DND-41 (cell line): ENCODE measurements at regions not wholly inside any gene's neighbourhood (a gene's known extent, or its start where the extent isn't known, plus 50 kb on each side); places are given as distances from the start of the nearest gene placed in this dataset.

Source experiments
- ATAC-seq: fragments of 200-7000 bp; cut with Tn5 transposase; 3 replicates; pipeline ENCODE4 v1.9.1; 2021; ENCODE audit warnings: low read depth; ENCODE audit not compliant: insufficient read depth
- DNase-seq: peaks from one replicate; pipeline ENCODE4 v3.0.0-alpha.2; 2020
- H2AFZ ChIP-seq: 2 replicates; pipeline ENCODE4 v1.6.0; 2012; ENCODE audit warnings: low read depth, low read length
- H3K27ac ChIP-seq: 2 replicates; pipeline ENCODE4 v1.5.1; 2012; ENCODE audit warnings: low read length, inconsistent platforms
- H3K27me3 ChIP-seq: fragments of 200-600 bp; sonication (generic); 2 replicates; pipeline ENCODE4 v1.6.0; 2012; ENCODE audit warnings: low read length, mild to moderate bottlenecking, inconsistent platforms; ENCODE audit not compliant: insufficient read depth, poor library complexity
- H3K36me3 ChIP-seq: 2 replicates; pipeline ENCODE4 v1.5.1; 2012; ENCODE audit warnings: low read length, inconsistent platforms; ENCODE audit not compliant: insufficient read depth
- H3K4me1 ChIP-seq: 2 replicates; pipeline ENCODE4 v1.5.1; 2012; ENCODE audit warnings: mild to moderate bottlenecking, low read length; ENCODE audit not compliant: insufficient read depth
- H3K4me2 ChIP-seq: 2 replicates; pipeline ENCODE4 v1.6.0; 2012; ENCODE audit warnings: mild to moderate bottlenecking, moderate library complexity, low read length, inconsistent platforms; ENCODE audit not compliant: insufficient read depth
- H3K4me3 ChIP-seq, 2 experiments: fragments of 200-600 bp in 1 of 2; shearing (Covaris generic) in 1 of 2; 2 replicates each; pipeline ENCODE4 v1.5.1; 2012 to 2016; ENCODE audit warnings: inconsistent platforms in 2 of 2, low read length in 2 of 2, mild to moderate bottlenecking in 2 of 2, low read depth in 1 of 2, moderate library complexity in 1 of 2
- H3K79me2 ChIP-seq: 2 replicates; pipeline ENCODE4 v1.6.0; 2012; ENCODE audit warnings: low read length, inconsistent platforms; ENCODE audit not compliant: insufficient read depth
- H3K9ac ChIP-seq: 2 replicates; pipeline ENCODE4 v1.6.0; 2012; ENCODE audit warnings: low read depth, mild to moderate bottlenecking, inconsistent platforms, low read length, moderate library complexity
- H3K9me3 ChIP-seq: 2 replicates; pipeline ENCODE4 v1.5.1; 2012; ENCODE audit warnings: low read length, moderate library complexity, mild to moderate bottlenecking, inconsistent platforms; ENCODE audit not compliant: insufficient read depth, severe bottlenecking
- H4K20me1 ChIP-seq: 2 replicates; pipeline ENCODE4 v1.6.0; 2012; ENCODE audit warnings: low read length; ENCODE audit not compliant: insufficient read depth
- EZH2 ChIP-seq: IDR thresholded peaks from 3 replicates; pipeline ENCODE4 v1.6.1; 2012; ENCODE audit warnings: borderline replicate concordance, low read depth, mild to moderate bottlenecking, moderate library complexity, low read length, inconsistent platforms; ENCODE audit not compliant: severe bottlenecking
- TF ChIP-seq, protein P1 (sequence below): IDR thresholded peaks from 2 replicates; pipeline ENCODE4 v1.5.1; 2012; ENCODE audit warnings: borderline replicate concordance, low read length, moderate library complexity, mild to moderate bottlenecking; ENCODE audit not compliant: poor library complexity, severe bottlenecking; ENCODE audit errors: extremely low read depth

DNA sequence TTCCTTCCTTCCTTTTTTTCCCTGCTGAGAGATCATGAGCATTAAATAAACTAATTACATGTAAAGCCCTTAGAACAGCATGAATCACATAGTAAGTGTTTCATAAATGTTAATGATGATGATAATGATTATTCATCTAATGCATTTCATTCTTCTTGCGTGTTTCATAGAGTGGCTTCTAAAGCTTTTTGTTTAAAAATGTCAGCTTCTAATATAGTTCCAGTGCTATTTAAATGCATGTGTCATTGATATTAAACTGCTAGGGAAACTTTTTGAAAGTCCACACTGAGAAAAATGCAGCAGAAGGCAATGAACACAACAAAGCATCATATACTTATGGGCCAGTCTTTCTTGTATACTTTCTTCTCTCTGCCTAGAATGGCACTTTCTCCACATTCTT is 894.8 kb downstream of the REEP3 start:
- DNase-seq (no peak), ATAC-seq (no peak)
- no peak overlapping the region for H3K27ac ChIP-seq
- no peak overlapping the region for H2AFZ ChIP-seq
- no peak overlapping the region for H3K9ac ChIP-seq
- no peaks in the 10 kb centered on the region for H4K20me1 ChIP-seq
- TF ChIP-seq, protein P1, sequence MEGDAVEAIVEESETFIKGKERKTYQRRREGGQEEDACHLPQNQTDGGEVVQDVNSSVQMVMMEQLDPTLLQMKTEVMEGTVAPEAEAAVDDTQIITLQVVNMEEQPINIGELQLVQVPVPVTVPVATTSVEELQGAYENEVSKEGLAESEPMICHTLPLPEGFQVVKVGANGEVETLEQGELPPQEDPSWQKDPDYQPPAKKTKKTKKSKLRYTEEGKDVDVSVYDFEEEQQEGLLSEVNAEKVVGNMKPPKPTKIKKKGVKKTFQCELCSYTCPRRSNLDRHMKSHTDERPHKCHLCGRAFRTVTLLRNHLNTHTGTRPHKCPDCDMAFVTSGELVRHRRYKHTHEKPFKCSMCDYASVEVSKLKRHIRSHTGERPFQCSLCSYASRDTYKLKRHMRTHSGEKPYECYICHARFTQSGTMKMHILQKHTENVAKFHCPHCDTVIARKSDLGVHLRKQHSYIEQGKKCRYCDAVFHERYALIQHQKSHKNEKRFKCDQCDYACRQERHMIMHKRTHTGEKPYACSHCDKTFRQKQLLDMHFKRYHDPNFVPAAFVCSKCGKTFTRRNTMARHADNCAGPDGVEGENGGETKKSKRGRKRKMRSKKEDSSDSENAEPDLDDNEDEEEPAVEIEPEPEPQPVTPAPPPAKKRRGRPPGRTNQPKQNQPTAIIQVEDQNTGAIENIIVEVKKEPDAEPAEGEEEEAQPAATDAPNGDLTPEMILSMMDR: no peak
- TF ChIP-seq EZH2: no peak
- no peaks in the 10 kb centered on the region for H3K79me2 ChIP-seq
- no peaks in the 10 kb centered on the region for H3K4me1 ChIP-seq
- H3K9me3 ChIP-seq: no peaks in the 10 kb centered on the region
- H3K27me3 ChIP-seq: no peaks in the 10 kb centered on the region
- no peak overlapping the region for H3K4me2 ChIP-seq
- H3K36me3 ChIP-seq: no peaks in the 10 kb centered on the region
- no peak overlapping the region for H3K4me3 ChIP-seq

DNA sequence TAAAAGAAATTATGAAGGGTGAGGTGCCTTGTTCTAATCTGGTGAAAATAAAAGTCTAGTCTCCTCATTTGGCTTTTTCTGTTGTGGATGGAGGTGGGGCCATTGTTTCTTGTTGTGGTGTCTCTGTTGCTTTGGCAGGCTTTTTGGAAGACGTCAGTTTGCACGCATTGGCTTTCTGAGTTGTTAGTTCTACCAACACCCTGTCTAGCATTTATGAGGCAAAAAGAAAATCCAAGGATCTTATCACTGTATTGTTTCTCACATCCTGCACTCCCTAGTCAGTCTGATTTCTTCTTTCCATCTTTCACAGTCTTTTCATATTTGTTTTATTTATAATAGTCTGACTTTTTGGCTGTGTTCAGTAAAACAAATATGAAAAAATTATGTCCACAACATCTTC is 898.3 kb downstream of the REEP3 start:
- H3K4me3 ChIP-seq: no peak overlapping the region
- no peaks in the 10 kb centered on the region for H3K27me3 ChIP-seq
- H3K4me1 ChIP-seq: no peaks in the 10 kb centered on the region
- no peak overlapping the region for H3K9ac ChIP-seq
- H3K9me3 ChIP-seq: no peaks in the 10 kb centered on the region
- H2AFZ ChIP-seq: no peak overlapping the region
- ATAC-seq (no peak), DNase-seq (no peak)
- H4K20me1 ChIP-seq: no peaks in the 10 kb centered on the region
- H3K36me3 ChIP-seq: no peaks in the 10 kb centered on the region
- no peak overlapping the region for H3K4me2 ChIP-seq
- no peak overlapping the region for H3K27ac ChIP-seq
- no peaks in the 10 kb centered on the region for H3K79me2 ChIP-seq
- TF ChIP-seq, protein P1: no peak
- no peak for TF ChIP-seq EZH2

DNA sequence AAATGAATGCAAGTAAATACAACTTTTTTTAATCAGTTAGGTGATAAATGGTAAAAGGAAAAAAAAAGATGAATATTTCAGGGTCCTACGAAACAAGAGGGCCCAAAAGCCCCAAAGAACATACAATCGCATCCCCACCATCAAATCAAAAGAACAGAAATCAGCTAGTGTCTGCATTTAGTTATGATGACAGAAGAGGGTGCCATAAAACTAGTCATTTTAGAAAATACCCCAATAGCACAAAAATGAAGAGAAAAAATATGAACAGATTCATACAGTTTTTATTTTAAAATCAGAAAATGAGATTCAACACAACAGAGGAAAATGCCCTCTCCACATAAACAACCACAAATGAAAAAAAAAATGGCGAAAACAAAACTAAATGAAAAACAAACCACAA is 905.5 kb downstream of the REEP3 start:
- Histone ChIP-seq H3K9me3 (no peaks in the 10 kb centered on the region), H3K27me3 (no peaks in the 10 kb centered on the region), H3K36me3 (no peaks in the 10 kb centered on the region), H3K79me2 (no peaks in the 10 kb centered on the region), H3K4me3 (no peak overlapping the region), H4K20me1 (no peaks in the 10 kb centered on the region), H3K27ac (no peak overlapping the region), H3K4me1 (no peaks in the 10 kb centered on the region), H3K9ac (no peak overlapping the region), H3K4me2 (no peak overlapping the region), H2AFZ (no peak overlapping the region)
- DNase-seq (no peak), ATAC-seq (no peak)
- TF ChIP-seq, protein P1: no peak
- no peak for TF ChIP-seq EZH2
